ENCODE measurements at regions not wholly inside any gene's neighbourhood (a gene's known extent, or its start where the extent isn't known, plus 50 kb on each side); places are given as distances from the start of the nearest gene placed in this dataset.

DNA sequence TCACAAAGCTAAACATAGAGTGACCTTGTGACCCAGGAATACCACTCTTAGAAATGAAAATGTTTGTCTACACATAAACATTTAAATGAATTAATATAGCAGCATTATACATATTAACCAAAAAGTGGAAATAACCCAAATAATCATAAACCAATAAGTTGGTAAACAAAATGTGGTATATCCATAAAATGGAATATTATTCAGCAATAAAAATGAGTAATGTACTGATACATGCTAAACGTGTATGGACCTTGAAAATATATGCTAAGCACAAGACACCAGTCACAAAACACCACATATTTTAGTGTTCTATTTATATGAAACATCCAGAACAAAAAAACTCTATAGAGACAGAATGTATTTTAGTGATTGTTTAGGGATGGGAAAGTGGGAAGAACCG is 68.9 kb upstream of the FUT9 start:
- Histone ChIP-seq H4K20me1 (ENCODE audit: insufficient read depth, low read length) (no peaks in the 10 kb centered on the region), H3K9ac (ENCODE audit: insufficient read depth, low read depth, low read length) (no peak overlapping the region), H3K4me2 (ENCODE audit: low read depth, low read length) (no peak overlapping the region), H3K36me3 (replicated peaks in 1 of 2; ENCODE audit: control insufficient read depth in 1 of 2, insufficient read depth in 2 of 2, low read length in 2 of 2) (no peaks in the 10 kb centered on the region), H3K4me1 (ENCODE audit: insufficient read depth, low read length) (no peaks in the 10 kb centered on the region), H3K27me3 (ENCODE audit: control insufficient read depth in 1 of 2, insufficient read depth in 2 of 2, low read length in 2 of 2) (no peaks in the 10 kb centered on the region), H2AFZ (ENCODE audit: low read length) (no peak overlapping the region), H3K9me3 (ENCODE audit: low read length) (no peaks in the 10 kb centered on the region), H3K27ac (ENCODE audit: extremely low read length, insufficient read depth, low read length) (no peak overlapping the region), H3K79me2 (ENCODE audit: insufficient read depth, low read length) (no peaks in the 10 kb centered on the region), H3K4me3 (replicated peaks in 1 of 3; ENCODE audit: insufficient read depth in 1 of 3, low read depth in 2 of 3, low read length in 3 of 3) (no peak overlapping the region)
- intact Hi-C loops (cut with micrococcal nuclease; ENCODE audit: unreplicated experiment), result no loop called here
- ChIA-PET CTCF (ENCODE audit: low intra/inter-chr PET ratio, low total read pairs) (no interaction called here), POLR2A (no interaction called here)
- no peak for ATAC-seq
- BruUV-seq (replicated peaks), result no TSS peak
- WGBS (ENCODE audit: low lambda C conversion rate), result 2% methylated on average over 2 of the region's 2 CpGs
- FAIRE-seq, result no peak
- in situ Hi-C loops (cut with HindIII; ENCODE audit: extremely low pct_ligation_motif_present, low pct_unique_long_range_greater_than_20kb), result loop anchor here (25.0 kb wide), 1 partner anchor 510 kb away; no protein-coding TSS in a partner anchor
- no peak for DNase-seq (ENCODE audit: low spot score)
- no peak for TF ChIP-seq ZNF619 (CRISPR knock-in tag; IDR thresholded peaks at IDR 0.05)
- TF ChIP-seq, protein P1, sequence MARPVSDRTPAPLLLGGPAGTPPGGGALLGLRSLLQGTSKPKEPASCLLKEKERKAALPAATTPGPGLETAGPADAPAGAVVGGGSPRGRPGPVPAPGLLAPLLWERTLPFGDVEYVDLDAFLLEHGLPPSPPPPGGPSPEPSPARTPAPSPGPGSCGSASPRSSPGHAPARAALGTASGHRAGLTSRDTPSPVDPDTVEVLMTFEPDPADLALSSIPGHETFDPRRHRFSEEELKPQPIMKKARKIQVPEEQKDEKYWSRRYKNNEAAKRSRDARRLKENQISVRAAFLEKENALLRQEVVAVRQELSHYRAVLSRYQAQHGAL (CRISPR knock-in tag; IDR thresholded peaks at IDR 0.05; ENCODE audit: not compliant biosample characterization), result no peak
- TF ChIP-seq GLI4 (CRISPR knock-in tag; IDR thresholded peaks at IDR 0.05; ENCODE audit: borderline replicate concordance), result no peak

DNA sequence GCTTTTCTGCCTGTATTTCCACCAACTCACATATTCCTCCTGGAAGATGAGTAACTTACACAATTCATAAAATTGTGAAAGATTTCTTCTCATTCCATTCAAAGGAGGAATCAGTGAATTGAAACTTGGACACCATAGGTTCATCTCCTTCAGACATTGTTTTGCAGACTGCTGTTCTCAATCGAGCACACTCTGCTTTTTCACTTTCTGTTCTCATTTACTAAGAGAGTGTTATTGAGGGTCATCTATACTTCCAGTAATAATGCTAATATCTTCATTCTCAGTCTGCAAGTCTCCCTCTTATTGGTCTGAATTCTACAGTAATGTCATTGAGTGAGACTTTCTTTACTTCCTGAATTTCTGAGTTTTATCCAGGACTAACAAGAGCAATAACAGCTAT is 67.5 kb upstream of the FUT9 start:
- H3K79me2 ChIP-seq (ENCODE audit: insufficient read depth, low read length), result no peaks in the 10 kb centered on the region
- no TSS peak for BruUV-seq (replicated peaks)
- no peaks in the 10 kb centered on the region for H3K4me1 ChIP-seq (ENCODE audit: insufficient read depth, low read length)
- no peaks in the 10 kb centered on the region for H3K9me3 ChIP-seq (ENCODE audit: low read length)
- CTCF ChIA-PET (ENCODE audit: low intra/inter-chr PET ratio, low total read pairs), result no interaction called here
- no peaks in the 10 kb centered on the region for H4K20me1 ChIP-seq (ENCODE audit: insufficient read depth, low read length)
- no peak overlapping the region for H3K4me3 ChIP-seq (replicated peaks in 1 of 3; ENCODE audit: insufficient read depth in 1 of 3, low read depth in 2 of 3, low read length in 3 of 3)
- ATAC-seq (no peak), DNase-seq (ENCODE audit: low spot score) (no peak), FAIRE-seq (no peak)
- H3K27ac ChIP-seq (ENCODE audit: extremely low read length, insufficient read depth, low read length), result no peak overlapping the region
- peak overlapping the region; percentile 23 for H2AFZ ChIP-seq (ENCODE audit: low read length)
- no peaks in the 10 kb centered on the region for H3K27me3 ChIP-seq (ENCODE audit: control insufficient read depth in 1 of 2, insufficient read depth in 2 of 2, low read length in 2 of 2)
- no peaks in the 10 kb centered on the region for H3K36me3 ChIP-seq (replicated peaks in 1 of 2; ENCODE audit: control insufficient read depth in 1 of 2, insufficient read depth in 2 of 2, low read length in 2 of 2)
- H3K9ac ChIP-seq (ENCODE audit: insufficient read depth, low read depth, low read length), result no peak overlapping the region
- WGBS (ENCODE audit: low lambda C conversion rate), result 0% methylated on average over 1 of the region's 1 CpG
- POLR2A ChIA-PET, result no interaction called here
- in situ Hi-C loops (cut with HindIII; ENCODE audit: extremely low pct_ligation_motif_present, low pct_unique_long_range_greater_than_20kb), result loop anchor here (25.0 kb wide), 1 partner anchor 511 kb away; no protein-coding TSS in a partner anchor
- intact Hi-C loops (cut with micrococcal nuclease; ENCODE audit: unreplicated experiment), result no loop called here
- H3K4me2 ChIP-seq (ENCODE audit: low read depth, low read length), result no peak overlapping the region
- TF ChIP-seq ZNF564 (CRISPR knock-in tag; IDR thresholded peaks at IDR 0.05) (no peak), FOXJ3 (CRISPR knock-in tag; IDR thresholded peaks at IDR 0.05; ENCODE audit: borderline replicate concordance) (no peak), KDM2A (CRISPR knock-in tag; IDR thresholded peaks at IDR 0.05; ENCODE audit: borderline replicate concordance, low read depth) (no peak), DNMT1 (CRISPR knock-in tag; IDR thresholded peaks at IDR 0.05) (no peak), ZNF577 (CRISPR knock-in tag; IDR thresholded peaks at IDR 0.05; ENCODE audit: borderline replicate concordance, low read depth) (no peak), ZNF615 (CRISPR knock-in tag; IDR thresholded peaks at IDR 0.05; ENCODE audit: borderline replicate concordance) (no peak), CCAR2 (optimal IDR thresholded peaks at IDR 0.05; ENCODE audit: low read depth, low read length) (no peak), MBNL3 (CRISPR knock-in tag; conservative IDR thresholded peaks at IDR 0.05) (no peak)
- TF ChIP-seq, protein P2, sequence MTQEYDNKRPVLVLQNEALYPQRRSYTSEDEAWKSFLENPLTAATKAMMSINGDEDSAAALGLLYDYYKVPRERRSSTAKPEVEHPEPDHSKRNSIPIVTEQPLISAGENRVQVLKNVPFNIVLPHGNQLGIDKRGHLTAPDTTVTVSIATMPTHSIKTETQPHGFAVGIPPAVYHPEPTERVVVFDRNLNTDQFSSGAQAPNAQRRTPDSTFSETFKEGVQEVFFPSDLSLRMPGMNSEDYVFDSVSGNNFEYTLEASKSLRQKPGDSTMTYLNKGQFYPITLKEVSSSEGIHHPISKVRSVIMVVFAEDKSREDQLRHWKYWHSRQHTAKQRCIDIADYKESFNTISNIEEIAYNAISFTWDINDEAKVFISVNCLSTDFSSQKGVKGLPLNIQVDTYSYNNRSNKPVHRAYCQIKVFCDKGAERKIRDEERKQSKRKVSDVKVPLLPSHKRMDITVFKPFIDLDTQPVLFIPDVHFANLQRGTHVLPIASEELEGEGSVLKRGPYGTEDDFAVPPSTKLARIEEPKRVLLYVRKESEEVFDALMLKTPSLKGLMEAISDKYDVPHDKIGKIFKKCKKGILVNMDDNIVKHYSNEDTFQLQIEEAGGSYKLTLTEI (CRISPR knock-in tag; conservative IDR thresholded peaks at IDR 0.05), result no peak

All from HepG2 (cell line).